Activated CD8-positive, alpha-beta T cell treated with anti-CD3 and anti-CD28 coated beads for 36 hours (primary cell): ENCODE measurements at regions not wholly inside any gene's neighbourhood (a gene's known extent, or its start where the extent isn't known, plus 50 kb on each side); places are given as distances from the start of the nearest gene placed in this dataset.
A peak's percentile ranks its signal among the peaks of the same experiment; 100 is the strongest.

Source experiments
- ATAC-seq: fragments of 200-7000 bp; cut with Tn5 transposase; one replicate; pipeline ENCODE4 v1.10.0; 2021; ENCODE audit warnings: mild to moderate bottlenecking, moderate library complexity
- CTCF ChIA-PET: fragments of 350-600 bp; sonication (Branson Sonifier 250); formaldehyde crosslinking; loops from one replicate; lab custom pipeline; 2021; ENCODE audit warnings: antibody characterized with exemption; lab: Charles Lee
- POLR2A ChIA-PET: fragments of 350-600 bp; sonication (Branson Sonifier 250); formaldehyde crosslinking; loops from one replicate; lab custom pipeline; 2021; ENCODE audit warnings: antibody characterized with exemption; lab: Charles Lee
- DNase-seq: peaks from one replicate; pipeline ENCODE4 v3.0.0-alpha.2; 2020
- H3K27ac Mint-ChIP-seq: one replicate; pipeline ENCODE4 v1.8.0; 2021; ENCODE audit warnings: mild to moderate bottlenecking, mixed read lengths
- H3K27me3 Mint-ChIP-seq: one replicate; pipeline ENCODE4 v1.8.0; 2021; ENCODE audit warnings: mixed read lengths
- H3K36me3 Mint-ChIP-seq: one replicate; pipeline ENCODE4 v1.8.0; 2021; ENCODE audit warnings: low read depth, mixed read lengths
- H3K4me1 Mint-ChIP-seq: one replicate; pipeline ENCODE4 v1.8.0; 2021; ENCODE audit warnings: low read depth, mixed read lengths
- H3K4me3 Mint-ChIP-seq: one replicate; pipeline ENCODE4 v1.8.0; 2021; ENCODE audit warnings: mild to moderate bottlenecking, moderate library complexity, mixed read lengths
- H3K9me3 Mint-ChIP-seq: one replicate; pipeline ENCODE4 v1.8.0; 2021; ENCODE audit warnings: mixed read lengths
- intact Hi-C: fragments of 100-400 bp; cut with micrococcal nuclease; formaldehyde crosslinking; loops from one replicate; pipeline ENCODE4 v1.10.0; 2022
- TF ChIP-seq, protein P1 (sequence below): fragments of 200-600 bp; IDR thresholded peaks from one replicate; pipeline ENCODE4 v1.8.0; 2022; ENCODE audit warnings: antibody characterized with exemption, mild to moderate bottlenecking

DNA sequence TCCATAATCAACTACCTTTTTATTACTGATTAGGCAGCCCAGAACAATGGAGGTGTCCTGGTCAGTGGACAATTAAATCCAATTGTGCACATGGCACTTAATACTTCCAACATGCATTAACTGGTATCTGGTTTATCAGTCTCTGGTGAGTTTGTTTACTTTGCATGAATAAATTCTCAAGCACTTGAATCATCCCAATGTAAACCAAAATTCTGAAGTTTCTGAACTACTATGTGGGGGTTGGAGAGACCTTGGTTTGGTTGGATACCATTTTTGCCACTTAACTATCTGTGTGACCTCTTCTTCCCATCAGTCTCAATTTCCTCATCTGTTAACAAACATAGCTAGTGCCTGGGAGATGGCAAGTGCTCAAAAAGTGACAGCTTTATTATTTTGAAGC is 70.5 kb upstream of the MAP4 start:
- Mint-ChIP-seq H3K27me3 (no peaks in the 10 kb centered on the region), H3K4me1 (peaks cover 36% of the 10 kb centered on the region), H3K27ac (peak overlapping the region; percentile 38), H3K9me3 (no peaks in the 10 kb centered on the region), H3K4me3 (peak overlapping the region; percentile 98), H3K36me3 (peaks cover 7% of the 10 kb centered on the region)
- CTCF ChIA-PET = interaction anchor here (1.1 kb wide), 2 partner anchors 19 to 71 kb away, joined by 3 read pairs; no protein-coding TSS in a partner anchor
- no peak for DNase-seq
- intact Hi-C loops = no loop called here
- POLR2A ChIA-PET = interaction anchor here (0.7 kb wide), 1 partner anchor 101 kb away, joined by 4 read pairs; the partner anchor contains the start of gene CDC25A
- no peak for ATAC-seq
- TF ChIP-seq, protein P1, sequence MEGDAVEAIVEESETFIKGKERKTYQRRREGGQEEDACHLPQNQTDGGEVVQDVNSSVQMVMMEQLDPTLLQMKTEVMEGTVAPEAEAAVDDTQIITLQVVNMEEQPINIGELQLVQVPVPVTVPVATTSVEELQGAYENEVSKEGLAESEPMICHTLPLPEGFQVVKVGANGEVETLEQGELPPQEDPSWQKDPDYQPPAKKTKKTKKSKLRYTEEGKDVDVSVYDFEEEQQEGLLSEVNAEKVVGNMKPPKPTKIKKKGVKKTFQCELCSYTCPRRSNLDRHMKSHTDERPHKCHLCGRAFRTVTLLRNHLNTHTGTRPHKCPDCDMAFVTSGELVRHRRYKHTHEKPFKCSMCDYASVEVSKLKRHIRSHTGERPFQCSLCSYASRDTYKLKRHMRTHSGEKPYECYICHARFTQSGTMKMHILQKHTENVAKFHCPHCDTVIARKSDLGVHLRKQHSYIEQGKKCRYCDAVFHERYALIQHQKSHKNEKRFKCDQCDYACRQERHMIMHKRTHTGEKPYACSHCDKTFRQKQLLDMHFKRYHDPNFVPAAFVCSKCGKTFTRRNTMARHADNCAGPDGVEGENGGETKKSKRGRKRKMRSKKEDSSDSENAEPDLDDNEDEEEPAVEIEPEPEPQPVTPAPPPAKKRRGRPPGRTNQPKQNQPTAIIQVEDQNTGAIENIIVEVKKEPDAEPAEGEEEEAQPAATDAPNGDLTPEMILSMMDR = no peak

DNA sequence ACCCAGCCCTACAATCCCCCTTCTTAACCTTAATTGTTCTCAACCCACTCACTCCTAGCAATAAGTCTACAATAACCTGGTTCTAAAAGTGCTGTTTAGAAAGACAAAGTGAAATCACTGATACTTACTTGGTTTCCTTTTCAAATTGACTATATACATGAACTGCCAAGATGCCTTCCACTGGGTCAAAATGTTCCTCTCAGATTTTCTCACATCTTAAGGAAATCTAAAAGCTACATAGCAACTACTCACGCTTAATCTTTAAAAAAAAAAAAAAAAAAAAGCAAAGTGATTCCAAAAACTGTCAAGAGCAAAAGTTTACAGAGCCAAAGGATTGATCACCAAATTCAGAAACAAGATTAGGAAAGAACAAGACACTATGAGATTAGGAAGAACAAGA is 68.7 kb upstream of the MAP4 start:
- DNase-seq (no peak), ATAC-seq (no peak)
- Mint-ChIP-seq H3K27me3 (no peaks in the 10 kb centered on the region), H3K4me1 (peaks cover 32% of the 10 kb centered on the region), H3K36me3 (peaks cover 7% of the 10 kb centered on the region), H3K27ac (peak overlapping the region; percentile 30), H3K4me3 (no peak overlapping the region), H3K9me3 (no peaks in the 10 kb centered on the region)
- intact Hi-C loops = no loop called here
- TF ChIP-seq, protein P1 = no peak
- ChIA-PET CTCF (no interaction called here), POLR2A (no interaction called here)

DNA sequence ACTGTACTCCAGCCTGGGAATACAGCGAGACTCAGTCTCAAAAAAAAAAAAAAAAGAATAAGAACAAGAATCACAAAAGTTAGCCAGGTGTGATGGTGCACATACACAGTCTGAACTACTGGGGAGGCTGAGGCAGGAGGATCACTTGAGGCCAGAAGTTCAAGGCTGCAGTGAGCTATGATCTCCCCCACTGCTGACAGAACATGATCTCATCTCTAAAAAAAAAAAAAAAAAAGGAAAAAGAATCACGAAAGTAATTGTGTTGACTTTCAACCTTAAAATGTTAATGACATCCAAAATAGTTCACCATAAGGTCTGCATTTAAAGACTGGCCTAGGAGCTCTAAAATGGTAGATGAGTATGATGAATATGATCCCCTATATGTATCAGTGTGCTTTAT is 68.0 kb upstream of the MAP4 start:
- Mint-ChIP-seq H3K27me3 (no peaks in the 10 kb centered on the region), H3K27ac (no peak overlapping the region), H3K36me3 (peaks cover 8% of the 10 kb centered on the region), H3K9me3 (no peaks in the 10 kb centered on the region), H3K4me1 (peaks cover 28% of the 10 kb centered on the region), H3K4me3 (no peak overlapping the region)
- POLR2A ChIA-PET = no interaction called here
- DNase-seq (no peak), ATAC-seq (no peak)
- intact Hi-C loops = no loop called here
- CTCF ChIA-PET = no interaction called here
- TF ChIP-seq, protein P1 = no peak

DNA sequence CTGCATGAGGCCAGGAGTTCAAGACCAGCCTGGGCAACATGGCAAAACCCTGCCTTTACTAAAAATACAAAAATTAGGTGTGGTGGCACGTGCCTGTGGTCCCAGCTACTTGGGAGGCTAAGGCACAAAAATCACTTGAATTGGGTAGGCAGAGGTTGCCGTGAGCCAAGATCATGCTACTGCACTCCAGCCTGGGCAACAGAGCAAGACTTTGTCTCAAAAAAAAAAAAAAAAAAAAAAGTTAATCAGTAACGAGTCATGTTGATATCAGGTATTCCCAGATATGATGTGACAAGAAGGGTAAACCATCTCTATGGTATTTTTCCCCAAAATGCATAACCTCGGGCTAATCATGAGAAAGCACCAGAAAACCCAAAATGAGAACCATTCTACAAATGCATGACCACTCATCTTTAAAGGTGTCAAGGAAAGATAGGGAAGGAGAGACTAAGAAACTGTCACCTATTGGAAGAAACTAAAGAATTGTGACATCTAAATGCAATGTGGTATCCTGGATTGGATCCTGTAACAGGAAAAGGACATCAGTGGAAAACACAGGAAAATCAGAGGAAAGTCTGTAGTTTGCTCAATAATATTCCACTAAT is 66.5 kb upstream of the MAP4 start:
- CTCF ChIA-PET = no interaction called here
- intact Hi-C loops = no loop called here
- H3K27ac Mint-ChIP-seq = no peak overlapping the region

DNA sequence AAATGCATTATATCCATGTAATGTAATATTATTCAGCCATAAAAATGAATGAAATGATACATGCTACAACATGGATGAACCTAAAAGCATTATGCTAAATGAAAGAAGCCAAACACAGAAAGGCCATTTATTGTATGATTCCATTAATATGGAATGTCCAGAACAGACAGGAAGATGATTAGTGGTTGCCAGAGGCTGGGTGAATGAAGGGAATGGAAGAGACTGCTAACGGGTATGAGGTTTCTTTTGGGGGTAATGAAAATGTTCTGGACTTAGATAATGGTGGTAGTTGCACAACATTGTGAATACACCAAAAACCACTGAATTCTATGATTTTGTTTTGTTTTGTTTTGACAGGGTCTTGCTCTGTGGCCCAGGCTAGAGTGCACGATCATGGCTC is 61.6 kb upstream of the MAP4 start:
- POLR2A ChIA-PET = no interaction called here
- Mint-ChIP-seq H3K4me1 (peaks cover 5% of the 10 kb centered on the region), H3K27me3 (no peaks in the 10 kb centered on the region), H3K36me3 (peaks cover 15% of the 10 kb centered on the region), H3K27ac (no peak overlapping the region), H3K4me3 (no peak overlapping the region), H3K9me3 (no peaks in the 10 kb centered on the region)
- CTCF ChIA-PET = no interaction called here
- no peak for DNase-seq
- no peak for ATAC-seq
- intact Hi-C loops = no loop called here
- TF ChIP-seq, protein P1 = no peak

More for the DNA sequence above, 66.5 kb upstream of the MAP4 start:
- H3K4me1 Mint-ChIP-seq = peaks cover 29% of the 10 kb centered on the region
- TF ChIP-seq, protein P1 = no peak
- DNase-seq (no peak), ATAC-seq (no peak)
- no peaks in the 10 kb centered on the region for H3K9me3 Mint-ChIP-seq
- POLR2A ChIA-PET = no interaction called here
- peaks cover 12% of the 10 kb centered on the region for H3K36me3 Mint-ChIP-seq
- no peaks in the 10 kb centered on the region for H3K27me3 Mint-ChIP-seq
- no peak overlapping the region for H3K4me3 Mint-ChIP-seq
